ENCODE measurements at regions not wholly inside any gene's neighbourhood (a gene's known extent, or its start where the extent isn't known, plus 50 kb on each side); places are given as distances from the start of the nearest gene placed in this dataset.

DNA sequence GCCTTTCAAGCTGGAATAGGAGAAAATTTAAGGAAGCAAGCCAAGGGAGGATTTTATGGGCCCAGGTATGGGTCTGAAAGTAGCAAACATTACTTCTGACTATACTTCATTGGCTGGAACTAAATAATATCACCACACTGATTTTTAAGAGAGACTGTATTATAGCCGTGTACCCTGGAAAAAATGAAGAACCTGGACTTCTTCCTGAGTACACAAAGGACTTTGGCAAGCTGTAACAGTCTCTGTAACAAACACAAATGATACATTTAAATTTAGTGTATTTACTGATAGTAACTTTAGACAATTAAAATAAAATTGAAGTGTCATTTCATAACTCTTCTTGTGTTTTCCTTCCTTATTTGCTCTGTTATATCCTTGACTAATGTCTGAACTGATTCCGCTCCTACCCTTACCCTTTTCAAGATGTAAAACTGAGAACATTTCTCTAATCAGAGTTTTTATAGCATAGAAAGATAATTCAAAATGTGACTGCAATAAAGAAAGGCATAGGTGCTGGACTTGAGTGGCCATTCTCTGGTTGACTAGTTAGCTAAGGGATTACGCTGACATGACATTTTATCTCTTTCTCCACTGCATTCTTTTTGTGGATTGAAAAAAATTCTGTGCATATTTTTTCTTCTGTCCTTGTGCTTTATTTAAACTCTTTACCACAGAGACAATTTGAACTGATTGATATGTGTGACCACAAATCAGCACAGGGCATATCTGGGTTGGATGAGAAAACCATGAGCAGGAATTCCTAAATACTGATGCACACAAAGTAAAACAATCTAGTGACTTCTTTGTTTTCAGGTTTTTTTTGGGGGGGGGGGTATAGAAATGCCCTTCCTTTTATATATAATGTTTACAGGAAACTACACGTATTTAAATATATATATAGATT is 349.7 kb downstream of the MDFIC start:
- no peak for DNase-seq
- Histone ChIP-seq H3K36me3 (replicated peaks in 1 of 2) (no peaks in the 10 kb centered on the region), H3K27me3 (peaks cover 4% of the 10 kb centered on the region), H3K9me3 (replicated peaks in 1 of 3) (no peaks in the 10 kb centered on the region), H3K27ac (no peak overlapping the region), H3K4me1 (replicated peaks in 1 of 2) (no peaks in the 10 kb centered on the region), H3K4me3 (no peak overlapping the region)
- WGBS, 4 donors: 73 to 85% (median 75%) methylated on average over 4 of the region's 4 CpGs
- TF ChIP-seq POLR2A (IDR thresholded peaks at IDR 0.05): no peak
- TF ChIP-seq, protein P1, sequence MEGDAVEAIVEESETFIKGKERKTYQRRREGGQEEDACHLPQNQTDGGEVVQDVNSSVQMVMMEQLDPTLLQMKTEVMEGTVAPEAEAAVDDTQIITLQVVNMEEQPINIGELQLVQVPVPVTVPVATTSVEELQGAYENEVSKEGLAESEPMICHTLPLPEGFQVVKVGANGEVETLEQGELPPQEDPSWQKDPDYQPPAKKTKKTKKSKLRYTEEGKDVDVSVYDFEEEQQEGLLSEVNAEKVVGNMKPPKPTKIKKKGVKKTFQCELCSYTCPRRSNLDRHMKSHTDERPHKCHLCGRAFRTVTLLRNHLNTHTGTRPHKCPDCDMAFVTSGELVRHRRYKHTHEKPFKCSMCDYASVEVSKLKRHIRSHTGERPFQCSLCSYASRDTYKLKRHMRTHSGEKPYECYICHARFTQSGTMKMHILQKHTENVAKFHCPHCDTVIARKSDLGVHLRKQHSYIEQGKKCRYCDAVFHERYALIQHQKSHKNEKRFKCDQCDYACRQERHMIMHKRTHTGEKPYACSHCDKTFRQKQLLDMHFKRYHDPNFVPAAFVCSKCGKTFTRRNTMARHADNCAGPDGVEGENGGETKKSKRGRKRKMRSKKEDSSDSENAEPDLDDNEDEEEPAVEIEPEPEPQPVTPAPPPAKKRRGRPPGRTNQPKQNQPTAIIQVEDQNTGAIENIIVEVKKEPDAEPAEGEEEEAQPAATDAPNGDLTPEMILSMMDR (IDR thresholded peaks at IDR 0.05): no peak
- intact Hi-C loops (cut with DNase I): no loop called here

DNA sequence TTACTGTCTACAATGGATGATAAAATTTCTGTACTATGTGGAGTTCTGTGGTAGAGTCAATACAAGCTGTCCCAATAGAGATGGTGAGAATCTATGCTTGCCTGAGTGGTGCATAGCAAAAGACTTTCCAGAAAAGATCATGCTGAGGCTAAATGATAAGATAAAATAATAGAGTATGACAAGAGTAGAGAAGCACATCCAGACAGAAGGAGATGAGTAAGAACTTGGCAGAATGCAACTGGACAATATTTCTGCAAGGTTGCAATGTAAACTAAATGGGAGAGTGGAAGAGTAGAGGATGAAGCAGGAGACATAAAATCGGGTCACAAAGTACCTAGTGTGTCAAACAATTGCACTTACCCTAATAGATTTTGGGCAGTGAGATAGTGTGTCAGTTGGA is 347.6 kb downstream of the MDFIC start:
- H3K9me3 ChIP-seq (replicated peaks in 1 of 3): no peaks in the 10 kb centered on the region
- WGBS, 4 donors: 17 to 64% (median 55%) methylated on average over 1 of the region's 1 CpG
- no peak overlapping the region for H3K4me3 ChIP-seq
- no peak overlapping the region for H3K27ac ChIP-seq
- no peaks in the 10 kb centered on the region for H3K36me3 ChIP-seq (replicated peaks in 1 of 2)
- H3K27me3 ChIP-seq: peaks cover 4% of the 10 kb centered on the region
- no peak for TF ChIP-seq POLR2A (IDR thresholded peaks at IDR 0.05)
- intact Hi-C loops (cut with DNase I): no loop called here
- no peak for DNase-seq
- no peaks in the 10 kb centered on the region for H3K4me1 ChIP-seq (replicated peaks in 1 of 2)

DNA sequence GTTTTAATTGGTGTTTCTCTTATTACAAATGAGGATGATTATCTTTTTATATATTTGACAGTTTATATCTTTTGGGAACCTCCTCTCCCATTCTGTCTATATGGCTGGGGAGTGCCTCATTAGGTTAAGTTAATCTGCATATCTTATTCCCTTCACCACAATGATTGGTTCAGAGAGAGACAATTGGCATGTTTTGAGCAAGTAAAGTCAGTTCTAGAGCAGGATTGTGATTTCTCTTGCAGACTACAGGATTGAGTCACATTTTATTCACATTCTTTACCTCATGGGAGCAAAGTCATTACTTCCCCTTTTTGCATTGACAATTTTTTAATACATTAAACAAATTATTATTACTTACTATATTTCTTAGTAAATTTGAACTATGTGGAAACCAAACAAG is 345.6 kb downstream of the MDFIC start:
- intact Hi-C loops (cut with DNase I): no loop called here

DNA sequence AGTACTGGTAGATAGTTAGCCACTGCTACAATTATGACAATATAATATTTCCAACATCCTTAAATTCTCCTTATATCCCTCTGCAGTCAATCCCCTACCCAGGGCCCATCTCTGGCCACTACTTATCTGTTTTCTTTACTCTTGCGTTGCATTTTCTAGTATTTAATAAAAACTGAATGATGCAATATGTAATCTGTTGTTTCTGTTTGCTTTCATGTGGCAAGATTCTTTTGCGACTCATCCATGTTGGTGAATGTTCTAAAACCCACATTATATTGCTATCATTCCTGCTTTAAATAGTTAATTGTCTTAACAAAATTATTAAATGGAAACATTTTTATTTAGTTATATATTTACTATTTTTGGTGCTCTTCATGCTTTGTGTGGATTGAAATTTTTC is 338.5 kb downstream of the MDFIC start:
- Histone ChIP-seq H3K4me3 (no peak overlapping the region), H3K27me3 (no peaks in the 10 kb centered on the region), H3K9me3 (replicated peaks in 1 of 3) (no peaks in the 10 kb centered on the region), H3K4me1 (replicated peaks in 1 of 2) (no peaks in the 10 kb centered on the region), H3K27ac (no peak overlapping the region), H3K36me3 (replicated peaks in 1 of 2) (no peaks in the 10 kb centered on the region)
- intact Hi-C loops (cut with DNase I): no loop called here
- TF ChIP-seq, protein P1 (IDR thresholded peaks at IDR 0.05): no peak
- TF ChIP-seq POLR2A (IDR thresholded peaks at IDR 0.05): no peak
- 85 to 92% (median 88%) methylated on average over 2 of the region's 2 CpGs for WGBS, 4 donors
- DNase-seq: no peak

More for the DNA sequence above, 345.6 kb downstream of the MDFIC start:
- TF ChIP-seq, protein P1 (IDR thresholded peaks at IDR 0.05): no peak
- no peak for TF ChIP-seq POLR2A (IDR thresholded peaks at IDR 0.05)
- Histone ChIP-seq H3K36me3 (replicated peaks in 1 of 2) (no peaks in the 10 kb centered on the region), H3K27ac (no peak overlapping the region), H3K4me3 (no peak overlapping the region), H3K4me1 (replicated peaks in 1 of 2) (no peaks in the 10 kb centered on the region), H3K27me3 (peaks cover 4% of the 10 kb centered on the region), H3K9me3 (replicated peaks in 1 of 3) (no peaks in the 10 kb centered on the region)
- DNase-seq: no peak

DNA sequence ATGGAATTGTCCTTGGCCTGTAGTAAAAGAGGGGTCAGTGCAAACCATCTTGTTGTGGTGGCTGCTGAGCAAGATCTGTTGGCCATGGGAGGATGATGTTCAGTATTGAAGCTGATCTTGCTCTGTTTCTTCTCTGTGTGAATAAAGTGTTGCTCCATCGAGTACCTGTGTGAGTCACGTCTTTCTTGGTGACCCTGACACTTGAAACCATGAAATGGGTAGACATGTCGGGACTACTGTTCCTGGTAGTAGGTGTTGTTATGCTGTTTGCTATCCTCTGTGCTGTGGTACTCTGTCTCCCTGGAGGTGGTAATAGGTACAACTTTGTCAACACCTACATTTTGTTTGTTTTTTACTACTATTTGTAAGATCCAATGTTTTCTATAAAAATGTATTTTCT is 330.6 kb downstream of the MDFIC start:
- 72 to 93% (median 84%) methylated on average over 3 of the region's 3 CpGs for WGBS, 4 donors

More for the DNA sequence above, 330.6 kb downstream of the MDFIC start:
- no peaks in the 10 kb centered on the region for H3K36me3 ChIP-seq (replicated peaks in 1 of 2)
- intact Hi-C loops (cut with DNase I): no loop called here
- no peaks in the 10 kb centered on the region for H3K9me3 ChIP-seq (replicated peaks in 1 of 3)
- H3K4me1 ChIP-seq (replicated peaks in 1 of 2): no peaks in the 10 kb centered on the region
- H3K27me3 ChIP-seq: no peaks in the 10 kb centered on the region
- TF ChIP-seq, protein P1 (IDR thresholded peaks at IDR 0.05): no peak
- no peak for TF ChIP-seq POLR2A (IDR thresholded peaks at IDR 0.05)
- H3K27ac ChIP-seq: no peak overlapping the region
- no peak overlapping the region for H3K4me3 ChIP-seq
- DNase-seq: no peak
